Caco-2 (cell line): ENCODE measurements at regions not wholly inside any gene's neighbourhood (a gene's known extent, or its start where the extent isn't known, plus 50 kb on each side); places are given as distances from the start of the nearest gene placed in this dataset.

Experiments
- BruUV-seq: library from RNA; stranded (reverse); fragments of 400-500 nt; replicated peaks from 2 replicates; lab custom pipeline; 2021; lab: Mats Ljungman, UMichigan
- CTCF ChIA-PET: fragments of 300-600 bp; sonication (Branson Sonifier 250); formaldehyde crosslinking; loops from one replicate; lab custom pipeline; 2022; ENCODE audit warnings: antibody characterized with exemption; lab: Charles Lee
- POLR2A ChIA-PET: fragments of 300-600 bp; sonication (Branson Sonifier 250); formaldehyde crosslinking; loops from one replicate; lab custom pipeline; 2022; ENCODE audit warnings: antibody characterized with exemption; lab: Charles Lee
- DNase-seq, 2 experiments: peaks; one replicate each; pipeline versions ENCODE4 v3.0.0 to v3.0.0-alpha.2; 2020 to 2022
- H3K27me3 ChIP-seq: replicated peaks from 2 replicates; pipeline ENCODE4 v1.6.0; 2011; ENCODE audit warnings: low read length; ENCODE audit not compliant: control insufficient read depth, insufficient read depth
- H3K36me3 ChIP-seq: 2 replicates; pipeline ENCODE4 v1.5.1; 2011; ENCODE audit warnings: low read length; ENCODE audit not compliant: control insufficient read depth, insufficient read depth
- H3K4me1 ChIP-seq: fragments of 250-450 bp; sonication (Bioruptor Pico); 2 replicates; pipeline ENCODE4 v1.5.1; 2020; ENCODE audit warnings: mild to moderate bottlenecking
- H3K4me3 ChIP-seq: 2 replicates; pipeline ENCODE4 v1.5.1; 2011; ENCODE audit warnings: low read depth, mild to moderate bottlenecking, control low read depth, low read length
- H3K9me3 ChIP-seq: fragments of 250-450 bp; sonication (Bioruptor Pico); 2 replicates; pipeline ENCODE4 v1.5.1; 2020; ENCODE audit warnings: mild to moderate bottlenecking, moderate library complexity
- H3K27ac Mint-ChIP-seq: one replicate; pipeline ENCODE4 v1.8.0; 2022; ENCODE audit warnings: mixed read lengths; ENCODE audit not compliant: unreplicated experiment
- H3K27me3 Mint-ChIP-seq: one replicate; pipeline ENCODE4 v1.8.0; 2022; ENCODE audit warnings: mixed read lengths; ENCODE audit not compliant: insufficient read depth, unreplicated experiment
- H3K36me3 Mint-ChIP-seq: one replicate; pipeline ENCODE4 v1.8.0; 2022; ENCODE audit warnings: mild to moderate bottlenecking, mixed read lengths; ENCODE audit not compliant: insufficient read depth, unreplicated experiment
- H3K4me1 Mint-ChIP-seq: one replicate; pipeline ENCODE4 v1.8.0; 2022; ENCODE audit warnings: low read depth, mixed read lengths; ENCODE audit not compliant: unreplicated experiment
- H3K4me3 Mint-ChIP-seq: one replicate; pipeline ENCODE4 v1.8.0; 2022; ENCODE audit warnings: mild to moderate bottlenecking, moderate library complexity, mixed read lengths; ENCODE audit not compliant: unreplicated experiment
- H3K9me3 Mint-ChIP-seq: one replicate; pipeline ENCODE4 v1.8.0; 2022; ENCODE audit warnings: mixed read lengths; ENCODE audit not compliant: unreplicated experiment
- CTCF ChIP-seq, 2 experiments: fragments of 200-600 bp in 1 of 2; IDR thresholded peaks; 1 replicate in 1 of 2; 2 replicates in 1 of 2; pipeline versions ENCODE4 v1.5.1 to v1.8.0; 2011 to 2022; ENCODE audit warnings: antibody characterized with exemption in 1 of 2, control low read depth in 1 of 2, inconsistent platforms in 1 of 2, low read depth in 1 of 2, low read length in 1 of 2, mild to moderate bottlenecking in 1 of 2, moderate library complexity in 1 of 2; ENCODE audit not compliant: insufficient read depth in 1 of 2, severe bottlenecking in 1 of 2, unreplicated experiment in 1 of 2
- intact Hi-C: fragments of 100-400 bp; cut with micrococcal nuclease; formaldehyde crosslinking; loops from one replicate; pipeline ENCODE4 v1.10.0; 2022; ENCODE audit not compliant: unreplicated experiment

- no peaks in the 10 kb centered on the region for H3K9me3 ChIP-seq
- intact Hi-C loops, result no loop called here
- H3K27ac Mint-ChIP-seq, result no peak overlapping the region
- H3K9me3 Mint-ChIP-seq, result no peaks in the 10 kb centered on the region
- ChIA-PET POLR2A (no interaction called here), CTCF (no interaction called here)
- peaks cover 30% of the 10 kb centered on the region for H3K4me1 Mint-ChIP-seq
- no peak for TF ChIP-seq CTCF (IDR thresholded peaks at IDR 0.05; ENCODE audit: insufficient read depth in 1 of 2, low read depth in 1 of 2, low read length in 1 of 2, severe bottlenecking in 1 of 2, unreplicated experiment in 1 of 2)
- H3K36me3 ChIP-seq, result no peaks in the 10 kb centered on the region
- H3K4me1 ChIP-seq, result peaks cover 44% of the 10 kb centered on the region
- no TSS peak for BruUV-seq
- H3K4me3 ChIP-seq, result no peak overlapping the region
- no peaks in the 10 kb centered on the region for H3K27me3 ChIP-seq
- DNase-seq, result no peak
- H3K36me3 Mint-ChIP-seq, result peaks cover 4% of the 10 kb centered on the region
- H3K4me3 Mint-ChIP-seq, result no peak overlapping the region
- no peaks in the 10 kb centered on the region for H3K27me3 Mint-ChIP-seq
Measured at GRCh38 chr11:86143087-86144030, 74.5 kb upstream of the PICALM start.

GRCh38 chr11:86142170-86142569 is 73.3 kb upstream of the PICALM start:
- no peaks in the 10 kb centered on the region for H3K9me3 ChIP-seq
- intact Hi-C loops, result no loop called here
- no TSS peak for BruUV-seq
- Mint-ChIP-seq H3K4me3 (no peak overlapping the region), H3K9me3 (no peaks in the 10 kb centered on the region), H3K27ac (no peak overlapping the region), H3K4me1 (peaks cover 23% of the 10 kb centered on the region), H3K27me3 (no peaks in the 10 kb centered on the region), H3K36me3 (peaks cover 4% of the 10 kb centered on the region)
- H3K4me3 ChIP-seq, result no peak overlapping the region
- CTCF ChIA-PET, result no interaction called here
- POLR2A ChIA-PET, result no interaction called here
- H3K27me3 ChIP-seq, result no peaks in the 10 kb centered on the region
- DNase-seq, result no peak
- H3K36me3 ChIP-seq, result no peaks in the 10 kb centered on the region
- TF ChIP-seq CTCF (IDR thresholded peaks at IDR 0.05; ENCODE audit: insufficient read depth in 1 of 2, low read depth in 1 of 2, low read length in 1 of 2, severe bottlenecking in 1 of 2, unreplicated experiment in 1 of 2), result no peak
- peaks cover 42% of the 10 kb centered on the region for H3K4me1 ChIP-seq

GRCh38 chr11:86141727-86142126 is 72.8 kb upstream of the PICALM start:
- Histone ChIP-seq H3K36me3 (no peaks in the 10 kb centered on the region), H3K4me1 (peaks cover 45% of the 10 kb centered on the region), H3K9me3 (no peaks in the 10 kb centered on the region), H3K4me3 (no peak overlapping the region), H3K27me3 (no peaks in the 10 kb centered on the region)
- CTCF ChIA-PET, result no interaction called here
- no peak overlapping the region for H3K4me3 Mint-ChIP-seq
- H3K4me1 Mint-ChIP-seq, result peaks cover 21% of the 10 kb centered on the region
- POLR2A ChIA-PET, result no interaction called here
- no peaks in the 10 kb centered on the region for H3K27me3 Mint-ChIP-seq
- peaks cover 4% of the 10 kb centered on the region for H3K36me3 Mint-ChIP-seq
- no TSS peak for BruUV-seq
- intact Hi-C loops, result no loop called here
- DNase-seq, result no peak
- no peak for TF ChIP-seq CTCF (IDR thresholded peaks at IDR 0.05; ENCODE audit: insufficient read depth in 1 of 2, low read depth in 1 of 2, low read length in 1 of 2, severe bottlenecking in 1 of 2, unreplicated experiment in 1 of 2)
- H3K27ac Mint-ChIP-seq, result no peak overlapping the region
- H3K9me3 Mint-ChIP-seq, result no peaks in the 10 kb centered on the region
